ENCODE measurements at regions not wholly inside any gene's neighbourhood (a gene's known extent, or its start where the extent isn't known, plus 50 kb on each side); places are given as distances from the start of the nearest gene placed in this dataset.
"Not testable (repeated sequence)": the region's sequence is repeated elsewhere in the genome, so short reads cannot be mapped to it uniquely, and the experiment has no call there.

GRCh38 chr4:74509363-74509762, 64.4 kb downstream of the AREG start:
- not testable (repeated sequence) for TF ChIP-seq CTCF, POLR2A (IDR thresholded peaks at IDR 0.05)
